Osteocyte (in vitro differentiated cells): ENCODE measurements at regions not wholly inside any gene's neighbourhood (a gene's known extent, or its start where the extent isn't known, plus 50 kb on each side); places are given as distances from the start of the nearest gene placed in this dataset.

ENCODE experiments used
- DNase-seq: peaks from one replicate; pipeline ENCODE4 v3.0.0; 2021; ENCODE audit warnings: mixed read lengths; ENCODE audit not compliant: unreplicated experiment; ENCODE audit errors: extremely low spot score
- H3K27ac Mint-ChIP-seq: one replicate; pipeline ENCODE4 v1.8.0; 2021; ENCODE audit warnings: mild to moderate bottlenecking, mixed read lengths; ENCODE audit not compliant: unreplicated experiment
- H3K27me3 Mint-ChIP-seq: one replicate; pipeline ENCODE4 v1.8.0; 2021; ENCODE audit warnings: mixed read lengths; ENCODE audit not compliant: unreplicated experiment
- H3K36me3 Mint-ChIP-seq: one replicate; pipeline ENCODE4 v1.8.0; 2021; ENCODE audit warnings: mixed read lengths; ENCODE audit not compliant: unreplicated experiment
- H3K4me1 Mint-ChIP-seq: one replicate; pipeline ENCODE4 v1.8.0; 2021; ENCODE audit warnings: mixed read lengths; ENCODE audit not compliant: unreplicated experiment
- H3K4me3 Mint-ChIP-seq: one replicate; pipeline ENCODE4 v1.8.0; 2021; ENCODE audit warnings: mild to moderate bottlenecking, moderate library complexity, mixed read lengths; ENCODE audit not compliant: unreplicated experiment
- H3K9me3 Mint-ChIP-seq: one replicate; pipeline ENCODE4 v1.8.0; 2021; ENCODE audit warnings: mixed read lengths; ENCODE audit not compliant: unreplicated experiment
- CTCF ChIP-seq: fragments of 200-600 bp; sonication (generic); IDR thresholded peaks from 2 replicates; pipeline ENCODE4 v1.5.0; 2021; ENCODE audit warnings: antibody characterized with exemption, mild to moderate bottlenecking, moderate library complexity

GRCh38 chr19:28465371-28466086, 747.4 kb downstream of the UQCRFS1 start:
- peaks cover 16% of the 10 kb centered on the region for H3K4me1 Mint-ChIP-seq
- no peak overlapping the region for H3K27ac Mint-ChIP-seq
- TF ChIP-seq CTCF: no peak
- H3K36me3 Mint-ChIP-seq: no peaks in the 10 kb centered on the region
- no peak for DNase-seq
- no peaks in the 10 kb centered on the region for H3K27me3 Mint-ChIP-seq
- no peak overlapping the region for H3K4me3 Mint-ChIP-seq
- no peaks in the 10 kb centered on the region for H3K9me3 Mint-ChIP-seq

- peaks cover 8% of the 10 kb centered on the region for H3K4me1 Mint-ChIP-seq
- no peak for DNase-seq
Measured at GRCh38 chr19:28463493-28464053, 749.4 kb downstream of the UQCRFS1 start.

GRCh38 chr19:28457620-28458019, 755.3 kb downstream of the UQCRFS1 start:
- H3K9me3 Mint-ChIP-seq: peaks cover 9% of the 10 kb centered on the region
- no peak for TF ChIP-seq CTCF
- no peaks in the 10 kb centered on the region for H3K36me3 Mint-ChIP-seq
- H3K4me3 Mint-ChIP-seq: no peak overlapping the region
- no peak for DNase-seq
- no peaks in the 10 kb centered on the region for H3K4me1 Mint-ChIP-seq
- no peak overlapping the region for H3K27ac Mint-ChIP-seq
- peaks cover 3% of the 10 kb centered on the region for H3K27me3 Mint-ChIP-seq

More at GRCh38 chr19:28463493-28464053, 749.4 kb downstream of the UQCRFS1 start:
- TF ChIP-seq CTCF: no peak
- Mint-ChIP-seq H3K4me3 (no peak overlapping the region), H3K9me3 (no peaks in the 10 kb centered on the region), H3K27me3 (peaks cover 3% of the 10 kb centered on the region), H3K27ac (no peak overlapping the region), H3K36me3 (no peaks in the 10 kb centered on the region)

- Mint-ChIP-seq H3K9me3 (peaks cover 9% of the 10 kb centered on the region), H3K36me3 (no peaks in the 10 kb centered on the region), H3K27me3 (peaks cover 3% of the 10 kb centered on the region), H3K4me3 (no peak overlapping the region), H3K4me1 (no peaks in the 10 kb centered on the region), H3K27ac (no peak overlapping the region)
- no peak for DNase-seq
- no peak for TF ChIP-seq CTCF
Measured at GRCh38 chr19:28456708-28457320, 756.1 kb downstream of the UQCRFS1 start.

GRCh38 chr19:28456252-28456651, 756.7 kb downstream of the UQCRFS1 start:
- H3K4me1 Mint-ChIP-seq: no peaks in the 10 kb centered on the region
- TF ChIP-seq CTCF: no peak
- no peak for DNase-seq
- H3K9me3 Mint-ChIP-seq: peaks cover 9% of the 10 kb centered on the region
- peaks cover 3% of the 10 kb centered on the region for H3K27me3 Mint-ChIP-seq
- no peak overlapping the region for H3K4me3 Mint-ChIP-seq
- no peaks in the 10 kb centered on the region for H3K36me3 Mint-ChIP-seq
- H3K27ac Mint-ChIP-seq: no peak overlapping the region
